Stomach (tissue), 8 donors: ENCODE measurements at regions not wholly inside any gene's neighbourhood (a gene's known extent, or its start where the extent isn't known, plus 50 kb on each side); places are given as distances from the start of the nearest gene placed in this dataset.

Experiments used
- DNase-seq, 2 donors: peaks; one replicate each; pipeline versions ENCODE4 v3.0.0 to v3.0.0-alpha.2; 2013 to 2019
- H3K27ac ChIP-seq, 5 donors: fragments of 200-600 bp in 4 of 5; sonication (generic) in 4 of 5; one replicate each; pipeline ENCODE4 v1.5.1; 2013 to 2019; ENCODE audit warnings: mild to moderate bottlenecking in 1 of 5, moderate library complexity in 1 of 5
- H3K27me3 ChIP-seq, 3 donors: fragments of 200-600 bp; sonication (generic); one replicate each; pipeline ENCODE4 v1.5.1; 2017 to 2019; ENCODE audit warnings: mixed run types in 1 of 3
- H3K36me3 ChIP-seq, 4 donors: fragments of 200-600 bp; sonication (generic); 1 replicate in 3 of 4; 2 replicates in 1 of 4; pipeline ENCODE4 v1.5.1; 2016 to 2019
- H3K4me1 ChIP-seq, 4 donors: fragments of 200-600 bp; sonication (generic); one replicate each; pipeline ENCODE4 v1.5.1; 2016 to 2019
- H3K4me3 ChIP-seq, 4 donors: fragments of 200-600 bp; sonication (generic) in 3 of 4; one replicate each; pipeline ENCODE4 v1.5.1; 2016 to 2019; ENCODE audit warnings: mild to moderate bottlenecking in 1 of 4
- H3K9me3 ChIP-seq, 4 donors: fragments of 200-600 bp; sonication (generic); one replicate each; pipeline ENCODE4 v1.5.1; 2016 to 2019
- EP300 ChIP-seq: sonication (generic); formaldehyde crosslinking; IDR thresholded peaks from one replicate; pipeline ENCODE4 v1.6.1; 2017; ENCODE audit warnings: antibody characterized with exemption
- POLR2A ChIP-seq, 4 donors: fragments of 450-650 bp; IDR thresholded peaks; one replicate each; pipeline ENCODE4 v1.6.1; 2016; ENCODE audit warnings: antibody characterized with exemption in 4 of 4, control low read depth in 2 of 4, mild to moderate bottlenecking in 1 of 4, moderate library complexity in 1 of 4
- POLR2AphosphoS5 ChIP-seq, 3 donors: sonication (generic); formaldehyde crosslinking; IDR thresholded peaks; one replicate each; pipeline ENCODE4 v1.6.1; 2016; ENCODE audit warnings: antibody characterized with exemption in 3 of 3
- WGBS, 5 donors: extraction: QIAGEN DNeasy Blood & Tissue Kit in 3 of 5; methylation state at CpG; one replicate each; pipeline versions ENCODE4 v1.1.5 to v1.1.7; 2013 to 2018; 5-methylcytosine and 5-hydroxymethylcytosine counted together
- intact Hi-C: fragments of 100-400 bp; cut with DNase I; formaldehyde crosslinking; loops from one replicate; pipeline ENCODE4 v1.15.1; 2023; ENCODE audit warnings: low total_unique reads
- TF ChIP-seq, protein P1 (sequence below), 7 experiments: fragments of 450-650 bp in 4 of 7; fragments of 200-600 bp in 3 of 7; sonication (generic) in 3 of 7; IDR thresholded peaks; one replicate each; pipeline ENCODE4 v1.5.1; 2016 to 2019; ENCODE audit warnings: antibody characterized with exemption in 7 of 7, control low read depth in 2 of 7, mild to moderate bottlenecking in 1 of 7
- donor health status: healthy with polysubstance abuse.
- donor health status: Bipolar disorder and iron deficiency.
- donor health status: healthy.

DNA sequence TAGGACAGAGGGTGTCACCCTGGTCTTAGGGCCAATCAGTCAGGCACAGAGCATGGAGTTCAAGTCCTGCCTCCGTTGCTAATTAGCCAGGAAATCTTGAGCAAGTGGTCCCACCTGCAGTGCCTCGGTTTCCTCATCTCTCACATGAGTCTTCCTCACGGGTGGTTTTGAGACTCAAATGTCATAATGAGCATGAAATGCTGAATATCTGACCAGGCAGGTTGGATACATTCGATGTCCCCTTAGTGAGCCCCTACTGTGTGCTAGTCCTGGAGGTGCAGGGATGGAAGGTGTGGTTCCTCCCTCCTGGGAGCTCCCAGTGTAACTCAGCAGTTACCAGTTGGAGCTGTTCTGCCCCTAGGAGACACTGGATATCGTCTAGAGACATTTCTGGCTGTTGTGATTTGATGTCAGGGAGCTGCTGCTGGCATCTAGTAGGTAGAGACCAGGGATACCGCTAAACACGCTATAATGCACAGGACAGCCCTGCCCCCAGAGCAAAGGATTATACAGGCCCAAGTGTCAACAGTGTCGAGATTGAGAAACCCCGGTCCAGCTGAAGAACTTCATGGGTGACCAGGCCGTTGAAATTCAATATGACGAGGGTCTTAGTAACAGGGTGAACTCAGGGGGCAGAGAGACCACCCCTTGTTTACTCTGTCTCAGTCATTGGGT lies 118.5 kb upstream of the TWIST2 start:
- Histone ChIP-seq H3K4me1 (peaks cover 0 to 30% (median 10%) of the 10 kb centered on the region in 4 donors), H3K4me3 (no peak overlapping the region), H3K27ac (peak overlapping the region; percentile 41 to 93 (median 84)), H3K9me3 (peaks cover 0 to 7% (median 0%) of the 10 kb centered on the region in 4 donors), H3K27me3 (no peaks in the 10 kb centered on the region), H3K36me3 (no peaks in the 10 kb centered on the region)
- no peak for DNase-seq
- intact Hi-C loops = no loop called here
- WGBS, 5 donors = 70 to 85% (median 78%) methylated on average over 10 to 11 of the region's 11 CpGs
- no peak for TF ChIP-seq POLR2A (IDR thresholded peaks at IDR 0.05)
- TF ChIP-seq, protein P1, sequence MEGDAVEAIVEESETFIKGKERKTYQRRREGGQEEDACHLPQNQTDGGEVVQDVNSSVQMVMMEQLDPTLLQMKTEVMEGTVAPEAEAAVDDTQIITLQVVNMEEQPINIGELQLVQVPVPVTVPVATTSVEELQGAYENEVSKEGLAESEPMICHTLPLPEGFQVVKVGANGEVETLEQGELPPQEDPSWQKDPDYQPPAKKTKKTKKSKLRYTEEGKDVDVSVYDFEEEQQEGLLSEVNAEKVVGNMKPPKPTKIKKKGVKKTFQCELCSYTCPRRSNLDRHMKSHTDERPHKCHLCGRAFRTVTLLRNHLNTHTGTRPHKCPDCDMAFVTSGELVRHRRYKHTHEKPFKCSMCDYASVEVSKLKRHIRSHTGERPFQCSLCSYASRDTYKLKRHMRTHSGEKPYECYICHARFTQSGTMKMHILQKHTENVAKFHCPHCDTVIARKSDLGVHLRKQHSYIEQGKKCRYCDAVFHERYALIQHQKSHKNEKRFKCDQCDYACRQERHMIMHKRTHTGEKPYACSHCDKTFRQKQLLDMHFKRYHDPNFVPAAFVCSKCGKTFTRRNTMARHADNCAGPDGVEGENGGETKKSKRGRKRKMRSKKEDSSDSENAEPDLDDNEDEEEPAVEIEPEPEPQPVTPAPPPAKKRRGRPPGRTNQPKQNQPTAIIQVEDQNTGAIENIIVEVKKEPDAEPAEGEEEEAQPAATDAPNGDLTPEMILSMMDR (IDR thresholded peaks at IDR 0.05) = no peak
- TF ChIP-seq EP300 = no peak
- no peak for TF ChIP-seq POLR2AphosphoS5 (IDR thresholded peaks at IDR 0.05)

DNA sequence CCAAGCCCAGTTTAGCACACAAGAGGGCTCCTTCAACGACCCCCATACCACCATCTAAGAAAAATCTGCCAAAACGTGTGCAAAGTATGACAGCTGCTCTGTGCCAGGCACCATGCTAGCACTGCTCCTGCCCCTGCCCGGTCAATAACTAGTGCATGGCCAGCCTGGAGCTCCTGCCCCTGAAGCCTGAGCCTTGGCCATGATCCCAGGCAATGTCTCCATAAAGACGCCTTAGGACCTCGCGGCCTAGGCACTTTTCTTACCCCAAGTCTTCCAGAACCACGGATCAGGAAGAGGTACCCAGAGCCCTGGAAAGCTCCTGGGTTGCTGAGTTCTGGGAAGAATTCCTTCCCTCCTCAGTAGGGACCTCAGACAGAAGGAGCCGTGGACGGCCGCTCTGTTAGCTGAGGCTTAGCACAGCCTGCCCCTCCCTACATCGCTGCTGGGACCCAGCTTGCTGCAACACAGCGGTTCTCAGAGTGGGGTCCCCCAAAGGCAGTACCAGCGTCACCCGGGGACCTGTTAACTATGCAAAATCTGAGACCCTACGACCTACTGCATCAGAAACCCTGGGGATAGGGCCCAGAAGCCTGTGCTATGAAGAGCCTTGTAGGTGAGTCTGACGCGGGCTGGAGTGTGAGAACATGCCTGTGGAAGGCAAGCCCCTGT lies 117.8 kb upstream of the TWIST2 start:
- no peak for DNase-seq
- H3K36me3 ChIP-seq = no peaks in the 10 kb centered on the region
- intact Hi-C loops = no loop called here
- WGBS, 5 donors = 83 to 89% (median 86%) methylated on average over 13 to 17 of the region's 17 CpGs
- TF ChIP-seq POLR2A (IDR thresholded peaks at IDR 0.05) = no peak
- TF ChIP-seq EP300 = no peak
- TF ChIP-seq, protein P1 (IDR thresholded peaks at IDR 0.05) = no peak
- TF ChIP-seq POLR2AphosphoS5 (IDR thresholded peaks at IDR 0.05) = no peak
- H3K4me3 ChIP-seq = no peak overlapping the region
- H3K9me3 ChIP-seq = peaks cover 0 to 7% (median 0%) of the 10 kb centered on the region in 4 donors
- peak overlapping the region in 4 of 5 donors; percentile 80 to 93 (median 85) for H3K27ac ChIP-seq
- peaks cover 0 to 23% (median 10%) of the 10 kb centered on the region in 4 donors for H3K4me1 ChIP-seq
- no peaks in the 10 kb centered on the region for H3K27me3 ChIP-seq

DNA sequence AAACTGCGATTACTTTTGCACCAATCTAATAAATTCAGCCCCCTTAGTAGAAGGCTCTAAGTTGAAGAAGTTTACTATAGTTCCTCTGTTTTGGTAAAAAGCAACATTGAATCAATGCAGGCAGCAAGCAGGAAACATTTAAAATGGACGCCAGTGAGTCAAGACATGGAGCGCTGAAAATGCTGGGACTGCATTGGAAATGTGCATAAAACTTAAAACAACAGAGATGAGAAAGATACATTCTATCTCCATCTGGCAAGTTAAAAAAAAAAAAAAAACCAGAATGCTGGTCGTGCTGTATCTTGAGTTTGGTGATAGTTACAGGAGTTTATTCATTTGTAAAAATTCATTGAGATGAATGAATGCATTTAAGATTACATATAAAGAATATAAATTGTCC lies 117.0 kb upstream of the TWIST2 start:
- H3K27ac ChIP-seq = no peak overlapping the region
- 86 to 92% (median 88%) methylated on average over 4 of the region's 4 CpGs for WGBS, 5 donors

DNA sequence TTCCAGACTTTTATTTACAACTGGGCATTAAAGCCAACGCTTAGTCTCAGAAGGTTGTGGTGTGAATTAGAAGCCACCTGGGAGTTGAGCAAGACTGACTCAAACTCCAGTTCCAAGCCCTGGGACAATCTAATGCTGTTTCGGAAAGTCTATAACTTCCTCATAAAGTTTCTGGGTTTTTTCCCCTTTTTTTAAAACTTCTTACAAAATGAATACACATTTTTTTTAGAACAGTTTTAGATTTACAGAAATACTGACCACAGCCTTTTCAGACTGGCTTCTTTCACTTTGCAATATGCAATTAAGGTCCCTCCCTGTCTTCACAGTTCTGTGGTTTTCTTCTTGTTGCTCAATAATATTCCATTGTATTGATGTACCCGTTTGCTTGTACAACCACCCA lies 115.9 kb upstream of the TWIST2 start:
- Histone ChIP-seq H3K4me3 (no peak overlapping the region), H3K9me3 (no peaks in the 10 kb centered on the region), H3K4me1 (peaks cover 0 to 20% (median 10%) of the 10 kb centered on the region in 4 donors), H3K27me3 (no peaks in the 10 kb centered on the region), H3K27ac (no peak overlapping the region), H3K36me3 (no peaks in the 10 kb centered on the region)
- intact Hi-C loops = no loop called here
- no peak for DNase-seq
- 62 to 86% (median 79%) methylated on average over 3 of the region's 3 CpGs for WGBS, 5 donors
- TF ChIP-seq POLR2A (IDR thresholded peaks at IDR 0.05) (no peak), EP300 (no peak), POLR2AphosphoS5 (IDR thresholded peaks at IDR 0.05) (no peak)
- TF ChIP-seq, protein P1 (IDR thresholded peaks at IDR 0.05) = no peak

More for the DNA sequence above, 117.0 kb upstream of the TWIST2 start:
- Histone ChIP-seq H3K27me3 (no peaks in the 10 kb centered on the region), H3K4me1 (peaks cover 0 to 23% (median 10%) of the 10 kb centered on the region in 4 donors), H3K9me3 (peaks cover 0 to 2% (median 0%) of the 10 kb centered on the region in 4 donors), H3K36me3 (no peaks in the 10 kb centered on the region), H3K4me3 (no peak overlapping the region)
- intact Hi-C loops = no loop called here
- no peak for DNase-seq
- TF ChIP-seq POLR2A (IDR thresholded peaks at IDR 0.05) (no peak), EP300 (no peak), POLR2AphosphoS5 (IDR thresholded peaks at IDR 0.05) (no peak)
- TF ChIP-seq, protein P1 (IDR thresholded peaks at IDR 0.05) = no peak
